ENCODE measurements at regions not wholly inside any gene's neighbourhood (a gene's known extent, or its start where the extent isn't known, plus 50 kb on each side); places are given as distances from the start of the nearest gene placed in this dataset.

- 47% methylated on average over 8 of the region's 8 CpGs for WGBS (ENCODE audit: low lambda C conversion rate, missing lambda C conversion rate)
These were observed 1357.5 kb upstream of the SORCS1 start for GRCh38 chr10:108521827-108522492.

GRCh38 chr10:108515821-108516220, 1351.3 kb upstream of the SORCS1 start:
- no peak for TF ChIP-seq CTCF (IDR thresholded peaks at IDR 0.05; ENCODE audit: poor library complexity)
- H3K9me3 ChIP-seq (ENCODE audit: low read depth), result no peaks in the 10 kb centered on the region
- no peaks in the 10 kb centered on the region for H3K79me2 ChIP-seq
- WGBS (ENCODE audit: low lambda C conversion rate, missing lambda C conversion rate), result 89% methylated on average over 2 of the region's 2 CpGs
- H3K27me3 ChIP-seq, result no peaks in the 10 kb centered on the region
- no peak overlapping the region for H3K4me3 ChIP-seq
- H3K27ac ChIP-seq, result no peak overlapping the region
- H3K36me3 ChIP-seq (replicated peaks; ENCODE audit: insufficient read depth, low read depth), result no peaks in the 10 kb centered on the region
- H2AFZ ChIP-seq, result no peak overlapping the region
- H3K9me2 ChIP-seq (replicated peaks; ENCODE audit: insufficient read depth), result no peaks in the 10 kb centered on the region
- no peaks in the 10 kb centered on the region for H4K20me1 ChIP-seq (ENCODE audit: insufficient read depth, poor library complexity, severe bottlenecking)
- no peak for DNase-seq (ENCODE audit: low spot score)
- H3K4me1 ChIP-seq (ENCODE audit: insufficient read depth), result no peaks in the 10 kb centered on the region
- H3K4me2 ChIP-seq, result no peak overlapping the region

More at GRCh38 chr10:108521827-108522492, 1357.5 kb upstream of the SORCS1 start:
- no peak overlapping the region for H2AFZ ChIP-seq
- H4K20me1 ChIP-seq (ENCODE audit: insufficient read depth, poor library complexity, severe bottlenecking), result no peaks in the 10 kb centered on the region
- H3K36me3 ChIP-seq (replicated peaks; ENCODE audit: insufficient read depth, low read depth), result no peaks in the 10 kb centered on the region
- H3K9me3 ChIP-seq (ENCODE audit: low read depth), result no peaks in the 10 kb centered on the region
- H3K4me3 ChIP-seq, result no peak overlapping the region
- no peaks in the 10 kb centered on the region for H3K79me2 ChIP-seq
- H3K4me2 ChIP-seq, result no peak overlapping the region
- no peak for DNase-seq (ENCODE audit: low spot score)
- peaks cover 8% of the 10 kb centered on the region for H3K4me1 ChIP-seq (ENCODE audit: insufficient read depth)
- no peaks in the 10 kb centered on the region for H3K27me3 ChIP-seq
- no peak overlapping the region for H3K27ac ChIP-seq
- TF ChIP-seq EZH2phosphoT487 (IDR thresholded peaks at IDR 0.05; ENCODE audit: low read depth, severe bottlenecking, unreplicated experiment) (no peak), EZH2 (IDR thresholded peaks at IDR 0.05; ENCODE audit: borderline replicate concordance) (no peak), CTCF (IDR thresholded peaks at IDR 0.05; ENCODE audit: poor library complexity) (no peak)
- no peaks in the 10 kb centered on the region for H3K9me2 ChIP-seq (replicated peaks; ENCODE audit: insufficient read depth)

GRCh38 chr10:108500396-108500795, 1335.9 kb upstream of the SORCS1 start:
- H3K27ac ChIP-seq, result no peak overlapping the region
- no peaks in the 10 kb centered on the region for H3K27me3 ChIP-seq
- H3K4me2 ChIP-seq, result no peak overlapping the region
- WGBS (ENCODE audit: low lambda C conversion rate, missing lambda C conversion rate), result 62% methylated on average over 3 of the region's 3 CpGs
- no peaks in the 10 kb centered on the region for H3K4me1 ChIP-seq (ENCODE audit: insufficient read depth)
- H4K20me1 ChIP-seq (ENCODE audit: insufficient read depth, poor library complexity, severe bottlenecking), result no peaks in the 10 kb centered on the region
- no peaks in the 10 kb centered on the region for H3K9me3 ChIP-seq (ENCODE audit: low read depth)
- no peak overlapping the region for H3K4me3 ChIP-seq
- H3K9me2 ChIP-seq (replicated peaks; ENCODE audit: insufficient read depth), result no peaks in the 10 kb centered on the region
- H2AFZ ChIP-seq, result no peak overlapping the region
- no peaks in the 10 kb centered on the region for H3K36me3 ChIP-seq (replicated peaks; ENCODE audit: insufficient read depth, low read depth)
- DNase-seq (ENCODE audit: low spot score), result no peak
- H3K79me2 ChIP-seq, result no peaks in the 10 kb centered on the region
- TF ChIP-seq CTCF (IDR thresholded peaks at IDR 0.05; ENCODE audit: poor library complexity), result no peak
- TF ChIP-seq EZH2 (IDR thresholded peaks at IDR 0.05; ENCODE audit: borderline replicate concordance), result no peak
- TF ChIP-seq EZH2phosphoT487 (IDR thresholded peaks at IDR 0.05; ENCODE audit: low read depth, severe bottlenecking, unreplicated experiment), result no peak

- Histone ChIP-seq H2AFZ (no peak overlapping the region), H3K4me1 (ENCODE audit: insufficient read depth) (no peaks in the 10 kb centered on the region), H3K9me2 (replicated peaks; ENCODE audit: insufficient read depth) (no peaks in the 10 kb centered on the region), H3K27ac (no peak overlapping the region), H3K79me2 (no peaks in the 10 kb centered on the region), H3K27me3 (no peaks in the 10 kb centered on the region), H3K4me2 (no peak overlapping the region), H3K9me3 (ENCODE audit: low read depth) (no peaks in the 10 kb centered on the region), H4K20me1 (ENCODE audit: insufficient read depth, poor library complexity, severe bottlenecking) (no peaks in the 10 kb centered on the region), H3K36me3 (replicated peaks; ENCODE audit: insufficient read depth, low read depth) (no peaks in the 10 kb centered on the region), H3K4me3 (no peak overlapping the region)
- TF ChIP-seq CTCF (IDR thresholded peaks at IDR 0.05; ENCODE audit: poor library complexity) (no peak), EZH2 (IDR thresholded peaks at IDR 0.05; ENCODE audit: borderline replicate concordance) (no peak), EZH2phosphoT487 (IDR thresholded peaks at IDR 0.05; ENCODE audit: low read depth, severe bottlenecking, unreplicated experiment) (no peak)
- DNase-seq (ENCODE audit: low spot score), result no peak
These were observed 1331.6 kb upstream of the SORCS1 start for GRCh38 chr10:108496106-108496505.
